ENCODE measurements at regions not wholly inside any gene's neighbourhood (a gene's known extent, or its start where the extent isn't known, plus 50 kb on each side); places are given as distances from the start of the nearest gene placed in this dataset.
"Not testable (repeated sequence)": the region's sequence is repeated elsewhere in the genome, so short reads cannot be mapped to it uniquely, and the experiment has no call there.

GRCh38 chr12:131401907-131402633 lies 308.8 kb upstream of the SFSWAP start:
- TF ChIP-seq POLR2A, CTCF (IDR thresholded peaks at IDR 0.05): not testable (repeated sequence)
